Umbilical cord (tissue), 1 donor: ENCODE measurements at regions not wholly inside any gene's neighbourhood (a gene's known extent, or its start where the extent isn't known, plus 50 kb on each side); places are given as distances from the start of the nearest gene placed in this dataset.
A peak's percentile ranks its signal among the peaks of the same experiment; 100 is the strongest.

Experiments used
- DNase-seq: peaks from one replicate; pipeline ENCODE4 v3.0.0-alpha.2; 2015; ENCODE audit warnings: low spot score

GRCh38 chr22:26998129-26998528 lies 340.7 kb downstream of the MIAT start:
- DNase-seq, result no peak

- no peak for DNase-seq
These were observed 341.3 kb downstream of the MIAT start for GRCh38 chr22:26998716-26999115.

DNA sequence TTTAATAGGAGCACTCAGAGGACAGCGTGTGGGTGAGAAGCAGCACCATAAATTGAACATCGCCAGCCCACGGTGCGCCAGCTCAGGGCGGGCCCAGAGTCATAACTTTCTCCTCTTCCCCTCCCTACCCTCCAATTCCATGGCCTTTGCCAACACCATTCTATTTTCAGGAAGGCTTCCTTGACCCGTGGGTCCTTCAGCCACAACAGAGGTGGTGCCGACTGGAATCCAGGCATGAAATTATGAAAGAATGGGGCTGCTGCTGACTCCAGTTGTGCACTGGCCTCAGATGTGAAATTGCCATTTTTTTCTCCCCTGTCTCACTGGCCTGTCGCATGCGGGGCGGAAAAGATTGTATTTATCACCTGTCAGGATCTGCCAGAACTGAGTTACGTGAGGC lies 345.9 kb downstream of the MIAT start:
- DNase-seq, result no peak

DNA sequence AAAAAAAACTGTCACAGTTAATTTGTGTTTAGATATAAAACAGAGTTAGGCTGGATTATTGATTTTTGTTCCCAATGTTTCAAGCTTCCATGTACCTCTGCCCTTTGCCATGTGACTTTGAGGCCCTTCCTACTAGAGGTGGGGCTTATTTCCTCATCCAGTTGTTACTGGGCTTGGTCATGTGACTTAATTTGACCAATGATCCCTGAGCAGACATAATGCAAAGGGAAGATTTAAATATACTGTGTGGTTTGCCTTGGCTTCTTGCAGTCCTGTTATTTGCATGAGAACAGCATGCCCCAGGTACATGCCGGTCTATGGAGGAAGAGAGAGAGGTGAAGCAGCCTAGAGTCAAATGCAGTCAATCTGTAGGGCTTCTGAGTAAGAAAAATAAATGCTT lies 347.0 kb downstream of the MIAT start:
- no peak for DNase-seq

DNA sequence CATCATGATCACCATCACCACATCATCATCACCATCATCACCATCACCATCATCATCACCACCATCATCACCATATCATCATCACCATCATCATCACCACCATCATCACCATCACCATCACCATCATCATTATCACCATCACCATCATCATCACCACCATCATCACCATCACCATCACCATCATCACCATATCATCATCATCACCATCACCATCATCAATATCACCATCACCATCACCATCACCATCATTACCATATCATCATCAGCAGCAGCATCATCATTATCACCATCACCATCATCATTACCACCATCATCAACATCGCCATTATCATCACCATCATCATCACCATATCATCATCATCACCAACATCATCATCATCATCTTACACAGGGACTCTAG lies 351.1 kb downstream of the MIAT start:
- DNase-seq, result no peak

GRCh38 chr22:27011133-27011532 lies 353.7 kb downstream of the MIAT start:
- no peak for DNase-seq

- no peak for DNase-seq
These were observed 354.3 kb downstream of the MIAT start for GRCh38 chr22:27011717-27012116.

DNA sequence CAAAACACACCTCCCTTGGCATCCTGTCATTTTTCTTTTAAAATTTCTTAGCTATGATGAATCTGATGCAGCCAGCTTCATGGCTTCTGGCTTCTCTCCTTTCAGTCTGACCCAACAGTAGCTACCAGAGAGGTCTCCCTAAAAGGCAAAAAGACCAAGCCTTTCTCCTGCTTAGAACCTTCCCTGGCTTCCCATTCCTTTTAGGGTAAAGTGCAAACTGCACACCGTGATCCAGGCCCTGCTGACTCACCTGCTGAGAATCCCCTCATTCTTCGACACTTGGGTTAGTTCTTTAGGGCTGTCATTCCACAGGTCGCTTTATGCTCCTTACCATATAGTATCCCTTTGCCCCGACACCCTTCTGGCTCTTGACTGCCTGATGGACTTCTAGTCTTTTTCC lies 362.4 kb downstream of the MIAT start:
- DNase-seq, result no peak

- no peak for DNase-seq
These were observed 365.0 kb downstream of the MIAT start for GRCh38 chr22:27022274-27022895.

- DNase-seq, result no peak
These were observed 365.5 kb downstream of the MIAT start for GRCh38 chr22:27022896-27023361.

DNA sequence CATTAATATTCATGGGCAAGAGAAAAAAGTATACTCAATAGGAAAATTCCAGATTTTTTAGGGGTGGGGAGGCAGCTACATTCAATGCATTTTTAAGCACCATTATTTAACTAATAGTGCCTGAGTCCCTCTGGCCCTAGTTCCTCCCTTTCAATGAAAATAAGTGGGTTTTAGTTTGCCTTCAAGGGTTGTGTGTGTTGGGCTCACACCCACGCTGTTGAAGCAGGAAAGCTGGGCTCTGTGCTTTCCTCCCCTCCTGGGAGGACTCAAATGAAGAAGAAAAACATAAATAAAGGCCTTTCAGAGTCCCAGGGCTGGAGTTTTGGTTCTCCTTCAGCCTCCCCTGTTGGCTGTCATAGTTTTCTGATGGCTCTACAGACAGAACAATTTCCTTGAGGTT lies 366.2 kb downstream of the MIAT start:
- no peak for DNase-seq

GRCh38 chr22:27024982-27025381 lies 367.6 kb downstream of the MIAT start:
- no peak for DNase-seq

DNA sequence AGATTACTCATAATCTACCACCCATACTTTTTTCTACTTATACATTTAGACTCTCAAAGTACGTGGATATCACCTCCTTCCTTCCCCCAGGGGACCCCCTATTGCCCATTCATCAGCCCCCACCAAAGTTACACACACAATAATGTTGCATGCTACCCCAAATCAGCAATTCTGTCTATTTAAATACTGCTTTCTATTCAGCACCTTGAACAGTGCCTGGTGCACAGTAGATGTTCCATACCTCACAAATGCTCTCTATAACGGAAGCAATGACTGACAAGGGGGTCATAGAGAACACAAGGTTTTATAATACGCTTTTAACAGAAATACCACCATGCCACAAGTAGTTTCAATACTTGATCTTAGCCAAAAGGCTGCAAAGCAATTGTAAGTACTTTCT lies 370.7 kb downstream of the MIAT start:
- no peak for DNase-seq

GRCh38 chr22:27029584-27030130 lies 372.3 kb downstream of the MIAT start:
- DNase-seq, result no peak

DNA sequence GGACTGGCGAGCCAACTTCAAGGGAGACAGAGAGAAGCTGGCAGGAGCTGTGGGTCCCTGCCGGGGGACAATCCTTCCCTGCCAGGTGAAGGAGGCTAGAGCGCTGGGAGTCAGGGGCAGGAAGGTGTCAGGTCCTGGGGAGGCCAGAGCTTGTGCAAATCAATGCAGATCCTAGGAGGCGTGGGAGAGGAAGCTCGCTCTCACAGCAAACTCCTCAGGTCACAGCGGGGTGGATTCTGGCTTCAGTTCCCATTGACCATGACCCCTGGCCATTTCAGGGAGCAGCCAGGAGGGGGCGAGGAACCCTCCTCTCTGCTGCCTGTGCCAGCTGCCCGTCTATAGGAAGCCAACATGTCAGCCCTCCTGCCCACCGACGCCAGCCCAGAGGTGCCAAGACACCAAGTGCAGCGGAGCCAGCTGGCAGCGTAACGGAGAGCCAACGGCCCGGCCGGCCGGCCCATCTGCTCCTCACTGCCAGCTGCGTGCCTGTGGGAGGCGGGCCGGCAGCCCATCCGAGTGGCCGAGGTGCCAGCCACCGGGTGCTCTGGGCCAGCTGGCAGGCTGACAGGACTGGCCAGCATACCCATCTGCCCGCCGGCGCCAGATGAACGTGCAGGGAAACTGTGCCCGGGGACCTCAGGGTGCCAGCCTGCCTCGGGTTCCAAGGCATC lies 374.8 kb downstream of the MIAT start:
- DNase-seq, result no peak

- DNase-seq, result peak; percentile 40
These were observed 384.4 kb downstream of the MIAT start for GRCh38 chr22:27041745-27042310.

GRCh38 chr22:27043262-27043661 lies 385.9 kb downstream of the MIAT start:
- no peak for DNase-seq

DNA sequence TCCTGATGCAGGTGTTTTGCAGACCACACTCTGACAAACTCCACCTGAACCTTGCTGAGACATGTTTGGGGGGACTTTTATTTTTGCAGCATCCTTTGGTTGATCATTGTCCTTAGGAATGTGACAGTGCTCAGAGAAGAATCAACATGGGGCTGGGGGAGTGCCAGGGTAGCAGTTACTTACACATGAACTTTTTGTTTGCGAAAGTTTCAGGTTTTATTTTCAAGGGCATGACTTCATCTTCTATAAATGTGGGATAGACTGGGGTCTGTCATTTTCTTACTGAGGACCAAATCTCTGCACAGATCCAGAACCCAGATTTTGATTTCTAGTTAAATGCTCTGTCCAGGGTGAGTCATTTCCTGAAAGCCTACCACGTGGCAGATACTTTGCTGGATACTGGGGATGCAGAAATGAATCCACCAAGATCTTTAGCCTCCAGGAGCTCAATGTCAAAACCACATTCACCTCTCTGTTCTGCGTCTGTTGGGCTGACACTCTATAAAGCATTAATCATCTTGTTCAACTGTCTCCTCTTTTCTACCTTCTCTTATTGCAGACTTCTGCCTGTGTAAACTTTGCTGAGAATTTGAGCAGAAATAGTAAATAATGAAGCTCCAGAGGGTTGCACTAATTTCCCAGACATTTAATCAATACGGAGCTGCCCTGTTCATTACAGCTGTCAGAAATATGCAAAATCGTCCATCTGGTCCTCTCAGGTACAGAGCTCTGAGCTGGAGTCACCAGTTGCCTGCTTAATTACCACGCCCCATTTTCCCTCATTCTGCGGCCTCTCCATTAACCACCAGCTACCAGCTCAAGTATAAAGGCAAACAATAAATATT lies 387.9 kb downstream of the MIAT start:
- DNase-seq, result peak; percentile 61

GRCh38 chr22:27046086-27046485 lies 388.7 kb downstream of the MIAT start:
- DNase-seq, result no peak

DNA sequence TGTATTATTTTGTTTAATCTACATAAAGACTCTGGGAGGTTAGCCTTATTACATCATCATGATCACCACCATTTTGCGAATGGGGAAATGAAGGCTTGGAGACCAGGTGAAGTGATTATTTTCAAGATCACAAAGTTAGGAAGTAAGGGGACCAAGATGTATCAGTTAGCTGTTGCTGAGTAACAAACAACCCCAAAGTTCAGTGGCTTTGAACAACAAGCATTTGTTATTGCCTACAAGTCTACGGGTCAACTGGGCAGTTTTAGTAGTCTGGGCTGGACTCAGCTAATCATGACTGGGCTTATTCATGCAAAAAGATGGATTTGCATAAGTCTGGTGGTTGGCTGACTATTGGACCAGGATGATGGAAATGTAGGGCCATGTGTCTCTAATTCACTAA lies 389.2 kb downstream of the MIAT start:
- DNase-seq, result no peak

DNA sequence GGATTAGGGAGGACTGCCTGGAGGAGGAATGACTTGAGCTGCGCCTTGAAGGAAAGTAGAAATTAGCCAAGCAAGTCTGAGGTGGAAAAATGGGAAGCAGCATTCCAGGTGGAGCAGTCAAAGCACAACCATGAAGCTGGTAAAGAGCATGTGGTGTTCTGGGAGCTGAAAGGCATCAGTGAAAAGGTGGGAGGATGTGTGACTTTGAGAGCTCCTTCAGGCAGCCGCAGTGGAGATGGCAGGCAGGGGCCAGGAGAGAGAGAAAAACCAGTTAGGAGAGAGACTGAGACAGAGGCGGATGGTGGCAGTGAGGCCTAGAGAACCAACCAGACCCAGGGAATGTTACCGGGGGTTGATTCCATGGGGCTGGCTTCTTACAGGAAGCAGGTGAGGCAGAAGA lies 393.4 kb downstream of the MIAT start:
- no peak for DNase-seq

GRCh38 chr22:27051407-27051806 lies 394.0 kb downstream of the MIAT start:
- DNase-seq, result no peak
